ENCODE measurements at regions not wholly inside any gene's neighbourhood (a gene's known extent, or its start where the extent isn't known, plus 50 kb on each side); places are given as distances from the start of the nearest gene placed in this dataset.

DNA sequence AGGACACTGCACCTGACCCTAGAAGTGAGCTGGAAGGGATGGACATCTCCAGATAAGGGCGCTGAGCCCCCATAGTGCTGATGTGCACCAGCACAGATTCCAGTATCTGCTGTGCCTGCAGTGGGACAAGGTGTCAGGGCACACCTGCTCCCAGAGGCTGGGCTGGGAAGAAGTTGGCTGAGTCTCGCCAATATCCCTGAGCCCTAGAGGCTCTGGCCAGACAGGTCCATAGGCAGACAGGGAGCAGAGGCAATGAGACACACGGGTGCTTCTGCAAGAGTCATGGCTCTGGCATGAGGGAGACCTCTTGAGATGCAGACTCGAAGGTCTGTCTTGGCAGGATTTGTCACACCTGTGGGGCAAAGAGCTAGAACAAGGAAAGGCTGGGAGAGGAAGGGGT, 1321.5 kb downstream of the UQCRFS1 start:
- Histone ChIP-seq H3T11ph (ENCODE audit: low read length) (no peak overlapping the region), H3K79me2 (ENCODE audit: insufficient read depth, low read length) (no peaks in the 10 kb centered on the region), H2BK5ac (ENCODE audit: insufficient read length, low read length) (no peak overlapping the region), H3K23ac (ENCODE audit: insufficient read length, low read depth, low read length) (no peak overlapping the region), H3K27ac (ENCODE audit: insufficient read length, low read depth, low read length) (no peak overlapping the region), H4K91ac (ENCODE audit: insufficient read length, low read depth, low read length) (no peak overlapping the region), H3K14ac (ENCODE audit: insufficient read depth, low read length) (no peak overlapping the region), H4K5ac (ENCODE audit: insufficient read length, low read depth, low read length) (no peak overlapping the region), H2BK12ac (ENCODE audit: insufficient read length, low read depth, low read length) (no peak overlapping the region), H2BK20ac (ENCODE audit: low read depth, low read length, poor library complexity, severe bottlenecking) (no peak overlapping the region), H4K8ac (replicated peaks; ENCODE audit: insufficient read length, low read depth, low read length) (no peak overlapping the region), H3K9ac (ENCODE audit: extremely low read depth, insufficient read length, low read length) (no peak overlapping the region), H2BK15ac (ENCODE audit: low read depth, low read length) (no peak overlapping the region), H3K56ac (ENCODE audit: insufficient read length, low read depth, low read length) (no peak overlapping the region), H3K4me1 (ENCODE audit: insufficient read depth, low read length) (no peaks in the 10 kb centered on the region), H3K79me1 (ENCODE audit: insufficient read depth, low read depth, low read length, poor library complexity, severe bottlenecking) (no peaks in the 10 kb centered on the region), H2BK120ac (ENCODE audit: low read depth, low read length, poor library complexity, severe bottlenecking) (no peak overlapping the region), H2AK5ac (ENCODE audit: insufficient read length, low read length) (no peak overlapping the region), H3K4me2 (ENCODE audit: insufficient read depth, insufficient read length, low read length) (no peak overlapping the region), H3K23me2 (ENCODE audit: insufficient read length, low read depth, low read length, poor library complexity, severe bottlenecking) (no peaks in the 10 kb centered on the region), H3K4ac (ENCODE audit: low read depth, low read length) (no peak overlapping the region), H4K20me1 (ENCODE audit: control insufficient read depth, insufficient read depth, insufficient read length) (no peaks in the 10 kb centered on the region), H3K27me3 (ENCODE audit: insufficient read depth, low read length) (no peaks in the 10 kb centered on the region), H2AFZ (ENCODE audit: low read length) (no peak overlapping the region), H3K18ac (ENCODE audit: insufficient read length, low read depth, low read length) (no peak overlapping the region), H3K9me3 (ENCODE audit: control insufficient read depth, low read depth, low read length) (peaks cover 100% of the 10 kb centered on the region)
- H3K36me3 Mint-ChIP-seq (ENCODE audit: insufficient read depth in 1 of 3, low read depth in 3 of 3), result peaks cover 6 to 44% (median 32%) of the 10 kb centered on the region in 3 experiments; a peak in 6 of 7 replicates
- H3K27ac Mint-ChIP-seq, result no peak overlapping the region
- TF ChIP-seq, protein P1, sequence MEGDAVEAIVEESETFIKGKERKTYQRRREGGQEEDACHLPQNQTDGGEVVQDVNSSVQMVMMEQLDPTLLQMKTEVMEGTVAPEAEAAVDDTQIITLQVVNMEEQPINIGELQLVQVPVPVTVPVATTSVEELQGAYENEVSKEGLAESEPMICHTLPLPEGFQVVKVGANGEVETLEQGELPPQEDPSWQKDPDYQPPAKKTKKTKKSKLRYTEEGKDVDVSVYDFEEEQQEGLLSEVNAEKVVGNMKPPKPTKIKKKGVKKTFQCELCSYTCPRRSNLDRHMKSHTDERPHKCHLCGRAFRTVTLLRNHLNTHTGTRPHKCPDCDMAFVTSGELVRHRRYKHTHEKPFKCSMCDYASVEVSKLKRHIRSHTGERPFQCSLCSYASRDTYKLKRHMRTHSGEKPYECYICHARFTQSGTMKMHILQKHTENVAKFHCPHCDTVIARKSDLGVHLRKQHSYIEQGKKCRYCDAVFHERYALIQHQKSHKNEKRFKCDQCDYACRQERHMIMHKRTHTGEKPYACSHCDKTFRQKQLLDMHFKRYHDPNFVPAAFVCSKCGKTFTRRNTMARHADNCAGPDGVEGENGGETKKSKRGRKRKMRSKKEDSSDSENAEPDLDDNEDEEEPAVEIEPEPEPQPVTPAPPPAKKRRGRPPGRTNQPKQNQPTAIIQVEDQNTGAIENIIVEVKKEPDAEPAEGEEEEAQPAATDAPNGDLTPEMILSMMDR (conservative IDR thresholded peaks at IDR 0.05), result no peak
- DNase-seq, result no peak
- peaks cover 4% of the 10 kb centered on the region for H3K27me3 Mint-ChIP-seq (ENCODE audit: low read depth)
- no CpG with 5 or more reads among the region's 4 CpGs for WGBS (ENCODE audit: extremely low coverage, insufficient read length, low lambda C conversion rate)
- no peaks in the 10 kb centered on the region for H3K4me1 Mint-ChIP-seq
- H3K4me3 Mint-ChIP-seq, result no peak overlapping the region
- peaks cover 98% of the 10 kb centered on the region in 2 experiments for H3K9me3 Mint-ChIP-seq
